Lower lobe of right lung (tissue), 2 donors: ENCODE measurements at regions not wholly inside any gene's neighbourhood (a gene's known extent, or its start where the extent isn't known, plus 50 kb on each side); places are given as distances from the start of the nearest gene placed in this dataset.

Experiments
- ATAC-seq, 2 donors: fragments of 200-7000 bp; cut with Tn5 transposase; one replicate each; pipeline ENCODE4 v1.9.1; 2020 to 2022; ENCODE audit warnings: mild to moderate bottlenecking in 2 of 2, moderate library complexity in 2 of 2
- DNase-seq: peaks from one replicate; pipeline ENCODE4 v3.0.0-alpha.2; 2020
- H3K27ac ChIP-seq: fragments of 200-600 bp; one replicate; pipeline ENCODE4 v1.8.0; 2022
- H3K27me3 ChIP-seq: fragments of 200-600 bp; one replicate; pipeline ENCODE4 v1.8.0; 2022; ENCODE audit warnings: low read depth
- H3K36me3 ChIP-seq: fragments of 200-600 bp; one replicate; pipeline ENCODE4 v1.8.0; 2022; ENCODE audit warnings: mild to moderate bottlenecking
- H3K4me1 ChIP-seq: fragments of 200-600 bp; one replicate; pipeline ENCODE4 v1.8.0; 2022
- H3K4me3 ChIP-seq: fragments of 200-600 bp; one replicate; pipeline ENCODE4 v1.8.0; 2022; ENCODE audit warnings: mild to moderate bottlenecking
- H3K9me3 ChIP-seq: fragments of 200-600 bp; one replicate; pipeline ENCODE4 v1.8.0; 2022
- intact Hi-C: fragments of 100-400 bp; cut with DNase I; formaldehyde crosslinking; loops from one replicate; pipeline ENCODE4 v1.11.0; 2022
- TF ChIP-seq, protein P1 (sequence below): fragments of 200-600 bp; IDR thresholded peaks from one replicate; pipeline ENCODE4 v1.8.0; 2022; ENCODE audit warnings: antibody characterized with exemption, mild to moderate bottlenecking
- donor health status: DM: no; HTN: yes; CAD: no; lungs with severe emphysema.

DNA sequence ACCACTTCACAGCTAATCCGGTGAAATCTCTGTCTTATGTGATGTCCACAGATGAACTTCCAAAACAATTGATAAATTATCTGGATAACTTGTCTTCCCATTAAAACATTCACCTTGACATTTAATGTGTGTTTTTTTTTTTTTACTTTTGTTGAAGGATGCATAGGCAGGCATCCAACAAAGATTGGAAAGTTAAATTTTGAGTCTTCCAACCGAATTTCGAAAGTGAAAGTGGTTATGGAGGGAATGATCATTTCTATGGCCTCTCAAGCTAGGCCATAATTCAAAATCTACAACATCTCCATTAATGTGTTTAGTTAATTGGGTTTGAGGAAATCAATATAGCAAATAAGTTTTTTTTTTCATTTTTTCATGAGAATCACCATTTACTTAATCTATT lies 1495.5 kb upstream of the ACVR2A start:
- ATAC-seq = no peak
- Histone ChIP-seq H3K36me3 (no peaks in the 10 kb centered on the region), H3K27me3 (no peaks in the 10 kb centered on the region), H3K4me3 (no peak overlapping the region), H3K9me3 (no peaks in the 10 kb centered on the region), H3K27ac (no peak overlapping the region), H3K4me1 (no peaks in the 10 kb centered on the region)
- DNase-seq = no peak
- intact Hi-C loops = no loop called here
- TF ChIP-seq, protein P1, sequence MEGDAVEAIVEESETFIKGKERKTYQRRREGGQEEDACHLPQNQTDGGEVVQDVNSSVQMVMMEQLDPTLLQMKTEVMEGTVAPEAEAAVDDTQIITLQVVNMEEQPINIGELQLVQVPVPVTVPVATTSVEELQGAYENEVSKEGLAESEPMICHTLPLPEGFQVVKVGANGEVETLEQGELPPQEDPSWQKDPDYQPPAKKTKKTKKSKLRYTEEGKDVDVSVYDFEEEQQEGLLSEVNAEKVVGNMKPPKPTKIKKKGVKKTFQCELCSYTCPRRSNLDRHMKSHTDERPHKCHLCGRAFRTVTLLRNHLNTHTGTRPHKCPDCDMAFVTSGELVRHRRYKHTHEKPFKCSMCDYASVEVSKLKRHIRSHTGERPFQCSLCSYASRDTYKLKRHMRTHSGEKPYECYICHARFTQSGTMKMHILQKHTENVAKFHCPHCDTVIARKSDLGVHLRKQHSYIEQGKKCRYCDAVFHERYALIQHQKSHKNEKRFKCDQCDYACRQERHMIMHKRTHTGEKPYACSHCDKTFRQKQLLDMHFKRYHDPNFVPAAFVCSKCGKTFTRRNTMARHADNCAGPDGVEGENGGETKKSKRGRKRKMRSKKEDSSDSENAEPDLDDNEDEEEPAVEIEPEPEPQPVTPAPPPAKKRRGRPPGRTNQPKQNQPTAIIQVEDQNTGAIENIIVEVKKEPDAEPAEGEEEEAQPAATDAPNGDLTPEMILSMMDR = no peak

DNA sequence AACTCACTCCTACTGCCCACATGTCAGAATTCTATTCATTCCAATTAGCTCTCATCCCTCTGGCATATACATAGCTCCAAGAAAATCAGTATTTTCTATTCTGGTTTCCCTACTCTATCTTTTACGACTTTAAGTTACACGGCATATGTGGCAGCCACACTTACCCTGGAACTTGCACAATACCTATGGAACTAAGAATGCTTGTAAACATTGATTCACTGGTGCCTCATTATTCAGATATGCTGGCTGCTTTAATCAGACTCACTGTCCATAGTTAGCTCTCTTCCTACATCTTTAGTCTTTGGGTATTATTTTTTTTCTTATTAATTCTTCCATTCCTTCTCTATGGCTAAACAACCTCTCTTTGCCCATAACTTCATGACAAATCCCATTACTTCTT lies 1519.9 kb upstream of the ACVR2A start:
- DNase-seq = no peak
- intact Hi-C loops = no loop called here
- no peaks in the 10 kb centered on the region for H3K9me3 ChIP-seq
- H3K27ac ChIP-seq = no peak overlapping the region
- H3K36me3 ChIP-seq = no peaks in the 10 kb centered on the region
- H3K4me3 ChIP-seq = no peak overlapping the region
- ATAC-seq = no peak
- H3K4me1 ChIP-seq = no peaks in the 10 kb centered on the region
- no peaks in the 10 kb centered on the region for H3K27me3 ChIP-seq
- TF ChIP-seq, protein P1 = no peak

DNA sequence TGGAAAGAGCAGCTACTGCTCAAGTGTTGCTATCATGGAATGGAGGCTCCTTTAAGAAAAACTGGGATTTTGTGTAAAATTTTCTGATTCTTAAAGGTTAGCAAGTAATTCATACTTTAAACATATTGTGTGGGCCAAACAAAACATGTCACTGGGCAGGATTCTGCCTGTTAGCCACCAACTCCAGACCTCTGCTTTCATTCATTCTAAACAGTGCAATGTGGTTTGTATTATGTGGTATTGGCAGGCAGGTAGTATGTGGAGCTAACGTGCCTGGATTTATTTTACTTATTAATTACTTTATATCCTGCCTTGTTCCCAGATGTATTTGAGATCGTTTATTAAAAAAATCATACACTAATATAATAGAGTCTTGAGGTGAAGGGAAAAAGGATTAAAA lies 1521.3 kb upstream of the ACVR2A start:
- H3K27me3 ChIP-seq = no peaks in the 10 kb centered on the region
- TF ChIP-seq, protein P1 = no peak
- no peak overlapping the region for H3K27ac ChIP-seq
- H3K4me1 ChIP-seq = no peaks in the 10 kb centered on the region
- no peak for DNase-seq
- no peak for ATAC-seq
- intact Hi-C loops = no loop called here
- no peaks in the 10 kb centered on the region for H3K9me3 ChIP-seq
- no peak overlapping the region for H3K4me3 ChIP-seq
- no peaks in the 10 kb centered on the region for H3K36me3 ChIP-seq

DNA sequence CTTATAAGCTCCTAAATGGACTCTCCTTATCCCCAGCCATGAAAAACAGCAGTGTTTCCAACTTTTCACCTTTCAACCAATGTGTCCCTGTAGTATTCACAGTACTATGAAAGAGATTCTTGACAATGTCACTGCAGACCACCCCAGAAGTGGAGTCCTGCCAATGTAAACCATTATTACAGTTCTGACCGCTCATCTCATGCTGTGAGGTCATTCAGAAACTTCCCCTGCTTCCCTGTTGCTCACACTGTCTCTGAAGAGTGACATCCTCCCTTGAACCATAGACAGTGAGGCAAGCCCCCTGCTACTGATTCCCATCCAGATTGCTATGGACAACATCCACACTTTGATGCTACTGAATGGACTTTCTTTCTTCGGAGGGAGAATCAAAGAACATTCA lies 1523.7 kb upstream of the ACVR2A start:
- Histone ChIP-seq H3K27ac (no peak overlapping the region), H3K9me3 (no peaks in the 10 kb centered on the region), H3K4me1 (no peaks in the 10 kb centered on the region), H3K4me3 (no peak overlapping the region), H3K36me3 (no peaks in the 10 kb centered on the region), H3K27me3 (no peaks in the 10 kb centered on the region)
- no peak for DNase-seq
- TF ChIP-seq, protein P1 = no peak
- no peak for ATAC-seq
- intact Hi-C loops = no loop called here

DNA sequence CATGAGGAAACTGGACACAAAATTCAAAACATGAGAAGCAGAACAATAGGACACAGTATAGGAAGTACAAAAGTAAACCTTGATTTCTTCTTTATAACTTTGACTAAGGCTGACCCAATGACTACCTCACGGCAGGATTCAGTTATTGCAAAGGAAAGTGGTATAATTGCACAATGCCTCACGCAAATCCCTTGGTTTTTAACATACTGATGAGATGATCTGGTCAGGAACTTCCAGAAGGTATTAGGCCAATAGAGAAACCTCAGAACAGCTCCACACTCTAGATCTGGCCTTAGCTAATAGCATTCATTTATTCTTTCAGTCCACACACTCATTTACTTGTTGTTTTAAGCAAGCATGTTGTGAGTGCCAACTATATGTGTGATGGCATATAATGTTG lies 1526.9 kb upstream of the ACVR2A start:
- no peaks in the 10 kb centered on the region for H3K27me3 ChIP-seq
- intact Hi-C loops = no loop called here
- no peaks in the 10 kb centered on the region for H3K9me3 ChIP-seq
- no peak overlapping the region for H3K27ac ChIP-seq
- H3K4me1 ChIP-seq = no peaks in the 10 kb centered on the region
- DNase-seq = no peak
- ATAC-seq = no peak
- no peaks in the 10 kb centered on the region for H3K36me3 ChIP-seq
- TF ChIP-seq, protein P1 = no peak
- H3K4me3 ChIP-seq = no peak overlapping the region

DNA sequence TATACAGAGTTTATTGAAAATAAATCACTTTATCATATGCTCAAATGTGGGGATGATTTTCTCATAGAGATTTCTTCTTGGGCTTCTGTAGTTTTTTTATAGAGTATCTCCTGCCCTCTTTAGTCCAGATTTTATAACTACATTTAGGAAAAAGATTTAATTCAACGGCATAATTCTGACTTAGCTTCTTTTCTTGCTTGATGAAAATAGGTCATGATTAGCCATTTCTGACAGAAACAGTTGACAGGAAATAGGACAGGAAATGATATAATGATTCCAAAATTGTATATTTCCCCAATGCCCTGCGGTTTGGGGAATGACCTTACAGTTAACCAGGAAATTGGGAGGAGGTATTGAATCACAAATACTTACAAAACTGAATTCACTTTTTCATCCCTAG lies 1531.9 kb upstream of the ACVR2A start:
- Histone ChIP-seq H3K27me3 (no peaks in the 10 kb centered on the region), H3K9me3 (no peaks in the 10 kb centered on the region), H3K4me3 (no peak overlapping the region), H3K4me1 (no peaks in the 10 kb centered on the region), H3K36me3 (no peaks in the 10 kb centered on the region), H3K27ac (no peak overlapping the region)
- intact Hi-C loops = no loop called here
- ATAC-seq (no peak), DNase-seq (no peak)
- TF ChIP-seq, protein P1 = peak; percentile 21
